ENCODE measurements at regions not wholly inside any gene's neighbourhood (a gene's known extent, or its start where the extent isn't known, plus 50 kb on each side); places are given as distances from the start of the nearest gene placed in this dataset.

- TF ChIP-seq CTCF (IDR thresholded peaks at IDR 0.05) = no peak
- no peak for TF ChIP-seq POLR2A (IDR thresholded peaks at IDR 0.05)
- TF ChIP-seq POLR2AphosphoS5 (IDR thresholded peaks at IDR 0.05) = no peak
Observed at GRCh38 chr5:2549354-2549753, 202.1 kb downstream of the IRX2 start.
